ENCODE measurements at regions not wholly inside any gene's neighbourhood (a gene's known extent, or its start where the extent isn't known, plus 50 kb on each side); places are given as distances from the start of the nearest gene placed in this dataset.

- no peak for TF ChIP-seq CTCF (conservative IDR thresholded peaks at IDR 0.05; ENCODE audit: low read depth, low read length)
- no peak for TF ChIP-seq EZH2 (IDR thresholded peaks at IDR 0.05; ENCODE audit: borderline replicate concordance, low read depth, low read length, poor library complexity, severe bottlenecking)
Measured at GRCh38 chr5:73365990-73366667, 82.4 kb downstream of the FOXD1 start.

Data from A673 (cell line).